ENCODE measurements at regions not wholly inside any gene's neighbourhood (a gene's known extent, or its start where the extent isn't known, plus 50 kb on each side); places are given as distances from the start of the nearest gene placed in this dataset.
A peak's percentile ranks its signal among the peaks of the same experiment; 100 is the strongest.

- peak; percentile 50 for DNase-seq (ENCODE audit: low read depth)
Measured at GRCh38 chr12:91577586-91578539, 395.2 kb upstream of the DCN start.

- DNase-seq (ENCODE audit: low read depth) = no peak
Measured at GRCh38 chr12:91576432-91576831, 393.8 kb upstream of the DCN start.

DNA sequence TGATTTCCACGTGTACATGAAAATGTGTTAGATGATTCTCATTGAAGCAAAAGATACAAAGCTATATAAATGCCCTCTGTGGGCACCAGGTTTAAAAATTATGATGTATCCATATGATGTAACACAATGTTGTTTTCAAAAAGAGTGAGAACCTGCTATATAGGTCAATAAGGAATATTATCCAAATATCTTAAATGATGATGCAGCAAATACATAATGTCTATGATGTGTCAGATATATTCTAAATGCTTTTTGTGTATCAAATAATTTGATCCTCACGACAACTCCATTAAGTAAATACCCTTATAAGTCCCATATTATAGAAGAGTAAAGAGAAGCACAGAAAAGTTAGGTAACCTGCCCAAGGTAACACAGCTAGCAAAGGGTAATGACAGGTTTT, 393.0 kb upstream of the DCN start:
- no peak for DNase-seq (ENCODE audit: low read depth)

DNA sequence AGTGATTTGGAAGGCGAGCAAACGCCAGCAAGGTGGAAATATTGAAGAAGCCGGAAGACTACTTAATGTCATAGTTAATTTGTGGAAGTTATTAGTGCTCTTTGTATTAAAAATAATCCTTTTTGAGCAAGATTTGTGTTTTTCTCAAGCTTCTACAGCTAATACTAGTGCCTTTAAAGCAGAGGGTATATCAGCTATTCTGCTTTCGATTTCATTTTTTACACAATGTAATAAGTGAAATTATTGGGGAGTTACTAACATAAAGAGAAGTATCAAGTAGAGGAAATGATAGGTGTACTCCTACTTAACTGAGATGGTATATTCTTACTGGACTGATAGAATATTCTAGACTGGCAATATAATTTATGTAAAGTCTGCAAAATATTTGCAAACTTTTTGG, 392.4 kb upstream of the DCN start:
- DNase-seq (ENCODE audit: low read depth) = no peak

DNA sequence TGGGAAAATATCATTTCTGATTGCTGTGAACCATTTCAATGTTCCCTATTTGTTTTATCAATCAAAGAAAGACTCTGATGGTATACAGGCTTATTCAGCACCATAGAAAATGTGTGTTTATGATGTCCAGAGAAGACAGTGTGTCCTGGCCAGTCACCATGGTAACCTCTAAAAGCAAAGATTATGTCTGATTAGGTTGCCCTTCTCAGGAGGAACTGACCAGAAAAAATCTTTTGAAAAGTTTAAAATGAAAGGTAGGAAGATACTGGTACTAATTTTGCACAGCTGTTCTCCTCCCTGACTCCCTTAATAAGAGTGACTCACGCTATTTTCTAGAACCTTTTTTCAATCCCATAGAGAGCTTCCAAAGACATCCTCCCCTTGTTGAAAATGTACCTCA, 391.8 kb upstream of the DCN start:
- DNase-seq (ENCODE audit: low read depth) = peak; percentile 66

DNA sequence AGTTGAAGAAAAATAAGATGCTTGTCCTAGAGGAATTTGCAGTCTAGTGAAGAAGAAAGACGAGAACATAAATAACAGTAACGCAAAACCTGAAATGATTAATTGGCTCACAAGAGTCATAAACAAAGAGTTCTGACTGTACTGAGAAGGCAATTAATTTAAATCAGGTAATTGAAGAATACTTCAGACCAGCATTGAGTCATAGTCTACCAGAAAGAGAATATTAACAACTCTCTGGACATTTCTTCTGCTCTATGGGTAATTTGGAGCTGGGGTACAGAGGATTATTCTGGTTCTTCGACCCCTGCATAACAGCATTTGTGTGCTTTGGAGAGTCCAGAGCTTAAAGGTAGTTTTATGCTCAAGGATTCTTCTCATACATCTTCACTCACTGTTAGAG, 390.3 kb upstream of the DCN start:
- DNase-seq (ENCODE audit: low read depth) = peak; percentile 8

- DNase-seq (ENCODE audit: low read depth) = no peak
Measured at GRCh38 chr12:91567100-91567485, 384.5 kb upstream of the DCN start.

DNA sequence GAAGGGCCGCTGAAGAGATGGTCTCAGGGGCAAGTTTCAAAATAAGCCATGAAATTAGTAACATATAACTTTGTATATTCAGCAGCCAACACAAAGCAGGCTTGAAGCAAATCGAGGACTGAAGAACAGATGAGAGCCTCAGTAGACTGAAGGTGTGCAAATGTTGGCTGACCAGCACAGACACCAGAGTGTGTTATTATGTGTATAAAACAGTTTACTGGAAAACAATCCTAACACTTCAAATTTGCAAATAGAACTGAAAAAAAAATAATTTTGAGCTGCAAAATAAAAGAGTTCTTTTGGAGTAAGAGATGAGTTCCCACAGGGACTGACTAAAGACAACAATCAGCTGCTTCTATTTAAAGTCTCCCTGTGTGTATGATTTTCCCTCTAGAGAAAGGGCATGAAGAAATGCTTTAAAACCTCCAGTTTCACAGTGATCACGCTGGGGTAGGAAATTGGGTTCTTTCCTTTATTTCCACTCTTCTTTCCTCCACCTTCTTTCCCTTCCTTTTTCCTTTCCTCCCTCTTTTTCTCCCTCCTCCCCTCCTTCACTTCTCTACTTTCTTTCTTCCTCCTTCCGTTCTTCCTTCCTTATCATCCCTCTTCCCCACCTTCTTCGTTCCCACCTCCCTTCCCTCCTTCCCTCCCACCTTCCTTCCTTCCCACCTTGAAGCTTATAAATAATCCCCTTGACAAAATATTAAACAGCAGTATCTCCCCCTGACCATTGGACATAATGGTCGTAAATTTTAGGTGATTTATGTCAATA, 383.9 kb upstream of the DCN start:
- DNase-seq (ENCODE audit: low read depth) = no peak

DNA sequence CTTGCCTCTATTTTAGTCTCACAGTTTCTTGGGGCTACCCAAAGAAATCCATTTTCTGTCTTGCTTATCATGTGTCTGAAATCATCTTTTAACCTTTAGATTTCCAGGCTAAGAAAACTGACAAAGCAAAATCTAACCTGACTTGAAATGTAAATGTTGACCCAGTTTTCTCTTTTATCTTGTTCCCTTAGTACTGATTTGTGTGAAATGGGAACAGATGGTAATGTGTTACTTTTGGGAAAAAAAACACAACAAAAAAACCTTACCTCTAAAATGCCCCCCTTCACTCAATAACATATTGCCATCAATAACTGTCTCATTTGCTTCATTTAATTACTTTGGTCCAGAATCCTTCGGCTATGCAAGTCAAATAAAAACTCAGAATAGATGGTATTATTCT, 383.2 kb upstream of the DCN start:
- DNase-seq (ENCODE audit: low read depth) = no peak

DNA sequence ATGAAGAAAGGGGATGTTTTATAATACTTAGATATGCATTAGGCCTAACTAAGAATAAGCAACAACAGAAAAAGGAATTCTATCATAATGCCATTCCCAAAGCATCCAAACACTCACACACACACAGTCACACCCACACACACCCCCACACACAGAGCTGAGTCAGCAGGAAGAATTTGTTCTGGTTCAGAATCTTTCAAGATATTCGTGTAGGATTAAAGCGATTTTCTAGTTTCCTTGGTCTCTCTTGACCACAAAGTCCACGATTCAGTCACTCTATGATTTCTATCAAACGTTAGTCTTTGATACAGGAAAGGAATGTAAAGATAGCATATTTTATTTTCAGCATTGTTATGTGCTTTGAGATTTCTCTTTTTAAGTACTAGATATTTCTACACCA, 382.6 kb upstream of the DCN start:
- DNase-seq (ENCODE audit: low read depth) = peak; percentile 42

- DNase-seq (ENCODE audit: low read depth) = no peak
Measured at GRCh38 chr12:91563011-91563765, 380.6 kb upstream of the DCN start.

- DNase-seq (ENCODE audit: low read depth) = peak; percentile 55
Measured at GRCh38 chr12:91562476-91562875, 379.9 kb upstream of the DCN start.

DNA sequence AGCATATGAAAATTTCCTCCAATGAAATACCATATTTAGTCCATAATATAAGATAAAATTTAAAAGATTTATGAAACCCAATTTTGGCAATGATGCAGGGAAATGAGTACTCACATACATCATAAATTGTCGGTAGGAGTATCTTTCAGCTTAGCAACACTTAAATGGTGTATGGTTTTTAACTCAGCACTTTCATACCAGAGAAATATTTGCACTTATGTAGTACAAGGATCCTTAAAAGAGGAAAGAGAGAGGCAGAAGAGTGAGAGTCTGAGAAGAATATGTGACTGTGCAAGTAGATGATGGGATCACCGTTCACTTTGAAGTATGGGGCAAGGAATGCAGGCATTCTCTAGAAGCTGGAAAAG, 379.3 kb upstream of the DCN start:
- DNase-seq (ENCODE audit: low read depth) = no peak

GRCh38 chr12:91561301-91561957, 378.8 kb upstream of the DCN start:
- no peak for DNase-seq (ENCODE audit: low read depth)

DNA sequence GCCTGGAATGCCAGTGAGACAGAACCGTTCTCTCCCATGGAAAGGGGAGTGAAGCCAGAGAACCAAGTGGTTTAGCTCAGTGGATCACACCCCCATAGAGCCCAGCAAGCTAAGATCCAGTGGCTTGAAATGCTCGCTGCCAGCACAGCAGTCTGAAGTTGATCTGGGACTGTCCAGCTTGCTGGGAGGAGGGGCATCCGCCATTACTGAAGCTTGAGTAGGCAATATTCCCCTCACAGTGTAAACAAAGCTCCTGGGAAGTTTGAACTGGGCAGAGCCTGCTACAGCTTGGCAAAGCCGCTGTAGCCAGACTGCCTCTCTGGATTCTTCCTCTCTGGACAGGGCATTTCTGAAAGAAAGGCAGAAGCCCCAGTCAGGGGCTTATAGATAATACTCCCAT, 374.3 kb upstream of the DCN start:
- DNase-seq (ENCODE audit: low read depth) = no peak

- DNase-seq (ENCODE audit: low read depth) = no peak
Measured at GRCh38 chr12:91555436-91556415, 373.1 kb upstream of the DCN start.

GRCh38 chr12:91551927-91552326, 369.3 kb upstream of the DCN start:
- no peak for DNase-seq (ENCODE audit: low read depth)

DNA sequence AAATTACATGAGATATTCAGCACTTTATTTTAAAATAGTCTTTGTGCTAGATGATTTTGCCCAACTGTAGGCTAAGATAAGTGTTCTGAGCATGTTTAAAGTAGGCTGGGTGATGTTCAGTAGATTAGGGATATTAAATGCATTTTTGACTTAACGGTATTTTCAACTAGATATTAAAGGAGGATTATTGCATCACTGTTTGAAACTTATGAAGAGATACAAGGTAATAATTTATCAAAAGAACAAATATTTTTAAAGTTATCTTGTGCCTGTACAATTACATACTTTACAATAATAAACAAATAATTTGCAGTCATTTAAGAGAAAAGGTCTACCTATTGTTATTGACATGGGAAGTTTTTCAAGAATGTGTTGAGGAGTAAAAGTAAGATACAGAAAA, 368.6 kb upstream of the DCN start:
- no peak for DNase-seq (ENCODE audit: low read depth)

DNA sequence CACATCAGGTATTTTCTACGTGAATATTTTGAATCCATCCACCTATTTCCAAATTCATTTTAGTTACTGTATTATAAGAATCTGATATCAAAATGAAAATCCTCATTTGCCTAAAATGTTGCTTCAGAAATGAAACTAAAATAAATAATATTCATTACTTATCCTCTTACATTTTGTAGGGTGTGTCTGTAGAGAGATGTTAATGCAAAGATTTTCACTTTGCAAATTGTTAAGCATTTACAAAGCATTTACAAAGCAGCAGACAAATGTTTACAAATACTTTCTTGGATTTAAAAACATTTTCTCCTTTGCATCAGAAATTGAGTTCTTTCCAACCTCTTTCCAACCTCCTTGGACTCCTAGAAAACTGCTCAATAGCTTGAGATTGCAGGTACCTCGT, 360.0 kb upstream of the DCN start:
- no peak for DNase-seq (ENCODE audit: low read depth)

DNA sequence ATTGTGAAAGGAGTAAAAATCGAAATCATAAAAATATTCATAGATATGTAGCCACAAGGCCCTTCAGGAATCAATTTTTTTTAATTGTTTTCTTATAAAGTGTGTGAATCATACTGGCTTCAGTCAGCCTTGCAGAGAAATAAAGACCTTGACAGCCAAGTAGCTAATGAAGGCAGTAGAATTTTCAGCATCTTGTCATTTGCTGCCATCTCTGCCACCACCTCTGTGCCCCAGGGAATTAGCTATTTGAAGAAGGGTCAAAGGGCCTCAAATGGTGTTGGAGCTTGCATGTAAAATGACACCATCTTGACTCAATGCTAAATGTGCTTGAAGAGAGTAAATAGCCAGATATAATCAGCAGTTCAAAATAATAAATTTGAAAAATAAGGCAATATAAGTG, 359.4 kb upstream of the DCN start:
- no peak for DNase-seq (ENCODE audit: low read depth)

- no peak for DNase-seq (ENCODE audit: low read depth)
Measured at GRCh38 chr12:91538418-91538817, 355.8 kb upstream of the DCN start.
